NB4 (cell line): ENCODE measurements at regions not wholly inside any gene's neighbourhood (a gene's known extent, or its start where the extent isn't known, plus 50 kb on each side); places are given as distances from the start of the nearest gene placed in this dataset.

Source experiments
- DNase-seq: peaks from one replicate; pipeline ENCODE4 v3.0.0; 2010; ENCODE audit warnings: low read depth
- H3K4me3 ChIP-seq: one replicate; pipeline ENCODE4 v1.5.1; 2011; ENCODE audit warnings: mild to moderate bottlenecking, low read depth, low read length, moderate library complexity
- MYC ChIP-seq: IDR thresholded peaks from 2 replicates; pipeline ENCODE4 v1.6.1; 2011; ENCODE audit warnings: low read depth, low read length
- POLR2A ChIP-seq: IDR thresholded peaks from 2 replicates; pipeline ENCODE4 v1.6.1; 2011; ENCODE audit warnings: mild to moderate bottlenecking; ENCODE audit not compliant: insufficient read length; ENCODE audit errors: extremely low read depth
- TF ChIP-seq, protein P1 (sequence below): IDR thresholded peaks from one replicate; pipeline ENCODE4 v1.5.1; 2012; ENCODE audit warnings: low read depth, low read length
- TF ChIP-seq, protein P2 (sequence below): IDR thresholded peaks from 2 replicates; pipeline ENCODE4 v1.6.1; 2011; ENCODE audit warnings: low read depth, low read length

DNA sequence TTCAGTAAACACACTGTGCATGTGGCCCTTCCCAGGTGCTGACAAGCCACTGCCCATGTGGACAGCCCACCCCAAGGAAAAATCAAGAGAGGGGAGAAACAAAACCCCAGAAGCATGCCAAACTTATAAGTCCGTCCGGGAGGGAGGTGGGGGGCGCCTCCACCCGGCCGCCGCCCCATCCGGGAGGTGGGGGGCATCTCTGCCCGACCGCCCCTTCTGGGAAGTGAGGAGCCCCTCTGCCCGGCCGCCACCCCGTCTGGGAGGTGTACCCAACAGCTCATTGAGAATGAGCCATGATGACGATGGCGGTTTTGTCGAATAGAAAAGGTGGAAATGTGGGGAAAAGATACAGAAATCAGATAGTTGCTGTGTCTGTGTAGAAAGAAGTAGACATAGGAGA is 53.8 kb upstream of the C2CD4B start:
- no peak overlapping the region for H3K4me3 ChIP-seq
- DNase-seq, result no peak
- no peak for TF ChIP-seq MYC
- TF ChIP-seq POLR2A, result no peak
- TF ChIP-seq, protein P1, sequence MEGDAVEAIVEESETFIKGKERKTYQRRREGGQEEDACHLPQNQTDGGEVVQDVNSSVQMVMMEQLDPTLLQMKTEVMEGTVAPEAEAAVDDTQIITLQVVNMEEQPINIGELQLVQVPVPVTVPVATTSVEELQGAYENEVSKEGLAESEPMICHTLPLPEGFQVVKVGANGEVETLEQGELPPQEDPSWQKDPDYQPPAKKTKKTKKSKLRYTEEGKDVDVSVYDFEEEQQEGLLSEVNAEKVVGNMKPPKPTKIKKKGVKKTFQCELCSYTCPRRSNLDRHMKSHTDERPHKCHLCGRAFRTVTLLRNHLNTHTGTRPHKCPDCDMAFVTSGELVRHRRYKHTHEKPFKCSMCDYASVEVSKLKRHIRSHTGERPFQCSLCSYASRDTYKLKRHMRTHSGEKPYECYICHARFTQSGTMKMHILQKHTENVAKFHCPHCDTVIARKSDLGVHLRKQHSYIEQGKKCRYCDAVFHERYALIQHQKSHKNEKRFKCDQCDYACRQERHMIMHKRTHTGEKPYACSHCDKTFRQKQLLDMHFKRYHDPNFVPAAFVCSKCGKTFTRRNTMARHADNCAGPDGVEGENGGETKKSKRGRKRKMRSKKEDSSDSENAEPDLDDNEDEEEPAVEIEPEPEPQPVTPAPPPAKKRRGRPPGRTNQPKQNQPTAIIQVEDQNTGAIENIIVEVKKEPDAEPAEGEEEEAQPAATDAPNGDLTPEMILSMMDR, result no peak
- TF ChIP-seq, protein P2, sequence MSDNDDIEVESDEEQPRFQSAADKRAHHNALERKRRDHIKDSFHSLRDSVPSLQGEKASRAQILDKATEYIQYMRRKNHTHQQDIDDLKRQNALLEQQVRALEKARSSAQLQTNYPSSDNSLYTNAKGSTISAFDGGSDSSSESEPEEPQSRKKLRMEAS, result no peak

DNA sequence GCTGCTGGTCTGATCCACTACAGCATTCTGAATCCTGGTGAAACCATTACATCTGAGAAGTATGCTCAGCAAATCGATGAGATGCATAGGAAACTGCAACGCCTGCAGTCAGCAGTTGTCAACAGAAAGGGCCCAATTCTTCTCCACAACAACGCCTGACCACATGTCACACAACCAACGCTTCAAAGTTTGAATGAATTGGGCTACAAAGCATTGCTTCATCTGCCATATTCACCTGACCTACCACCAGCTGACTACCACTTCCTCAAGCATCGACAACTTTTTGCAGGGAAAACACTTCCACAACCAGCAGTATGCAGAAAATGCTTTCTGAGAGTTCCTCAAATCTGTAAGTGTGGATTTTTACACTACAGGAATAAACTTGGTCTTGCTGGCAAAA is 54.7 kb upstream of the C2CD4B start:
- no peak overlapping the region for H3K4me3 ChIP-seq
- TF ChIP-seq, protein P2, result no peak
- TF ChIP-seq MYC (no peak), POLR2A (no peak)
- no peak for DNase-seq

DNA sequence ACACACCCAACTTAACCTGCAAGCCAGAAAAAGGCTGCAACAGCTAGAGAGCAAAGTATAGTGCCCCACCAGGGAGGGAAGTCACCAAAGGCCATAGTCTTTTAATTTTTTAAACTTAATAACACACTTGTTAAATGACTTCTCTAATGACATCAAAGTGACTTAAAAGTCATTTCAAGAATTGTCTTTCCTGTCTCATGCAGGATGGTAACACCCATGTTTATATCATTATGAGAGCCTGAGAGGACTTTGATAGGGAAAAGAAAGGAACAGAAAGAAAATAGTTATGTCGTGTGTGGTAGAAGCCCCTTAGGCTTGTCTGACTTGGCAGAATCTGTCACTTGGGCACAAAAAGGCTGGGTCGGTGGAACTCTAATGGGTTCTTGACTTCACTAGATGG is 57.9 kb upstream of the C2CD4B start:
- TF ChIP-seq, protein P2, result no peak
- TF ChIP-seq, protein P1, result no peak
- TF ChIP-seq MYC (no peak), POLR2A (no peak)

DNA sequence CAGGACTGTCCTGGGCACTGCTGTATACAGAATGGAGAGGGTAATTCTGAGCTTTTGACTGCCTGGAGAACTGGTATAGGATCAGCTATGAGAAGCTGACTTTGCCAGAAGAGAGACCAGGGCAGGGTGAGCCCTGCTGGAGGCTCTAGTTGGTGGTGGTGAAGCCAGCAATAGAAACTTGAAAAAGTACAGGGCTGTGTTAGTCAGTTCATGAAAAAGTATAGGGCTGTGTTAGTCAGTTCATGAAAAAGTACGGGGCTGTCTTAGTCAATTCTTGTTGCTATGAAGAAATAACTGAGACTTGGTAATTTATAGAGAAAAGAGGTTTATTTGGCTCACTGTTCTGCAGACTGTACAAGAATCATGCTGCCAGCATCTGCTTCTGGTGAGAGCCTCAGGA is 63.5 kb upstream of the C2CD4B start:
- TF ChIP-seq, protein P2, result no peak
- TF ChIP-seq, protein P1, result no peak
- TF ChIP-seq MYC, result no peak
- TF ChIP-seq POLR2A, result no peak
- H3K4me3 ChIP-seq, result no peak overlapping the region
- DNase-seq, result no peak

More for the DNA sequence above, 57.9 kb upstream of the C2CD4B start:
- DNase-seq, result no peak
- H3K4me3 ChIP-seq, result no peak overlapping the region

DNA sequence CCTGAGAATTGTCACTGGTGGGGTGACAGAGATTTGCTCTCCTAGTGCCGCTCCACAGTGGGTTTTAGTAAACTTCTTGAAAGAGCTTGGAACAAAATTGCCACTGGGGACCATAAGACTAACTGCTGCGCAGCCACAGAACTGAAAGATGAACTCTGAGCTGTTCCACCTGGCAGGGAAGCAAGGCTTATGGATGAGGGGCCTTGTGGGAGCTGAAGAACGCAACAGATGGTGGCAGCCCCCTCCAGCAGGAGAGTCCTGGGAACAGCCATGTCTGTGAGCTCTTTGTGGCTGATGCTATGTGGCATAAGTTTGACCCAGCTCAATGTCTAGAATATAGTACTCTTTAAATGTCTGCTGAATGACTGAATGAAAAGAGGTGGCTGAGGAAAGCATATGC is 66.8 kb upstream of the C2CD4B start:
- TF ChIP-seq, protein P1, result no peak
- TF ChIP-seq POLR2A (no peak), MYC (no peak)
- TF ChIP-seq, protein P2, result no peak
- no peak overlapping the region for H3K4me3 ChIP-seq
- no peak for DNase-seq

DNA sequence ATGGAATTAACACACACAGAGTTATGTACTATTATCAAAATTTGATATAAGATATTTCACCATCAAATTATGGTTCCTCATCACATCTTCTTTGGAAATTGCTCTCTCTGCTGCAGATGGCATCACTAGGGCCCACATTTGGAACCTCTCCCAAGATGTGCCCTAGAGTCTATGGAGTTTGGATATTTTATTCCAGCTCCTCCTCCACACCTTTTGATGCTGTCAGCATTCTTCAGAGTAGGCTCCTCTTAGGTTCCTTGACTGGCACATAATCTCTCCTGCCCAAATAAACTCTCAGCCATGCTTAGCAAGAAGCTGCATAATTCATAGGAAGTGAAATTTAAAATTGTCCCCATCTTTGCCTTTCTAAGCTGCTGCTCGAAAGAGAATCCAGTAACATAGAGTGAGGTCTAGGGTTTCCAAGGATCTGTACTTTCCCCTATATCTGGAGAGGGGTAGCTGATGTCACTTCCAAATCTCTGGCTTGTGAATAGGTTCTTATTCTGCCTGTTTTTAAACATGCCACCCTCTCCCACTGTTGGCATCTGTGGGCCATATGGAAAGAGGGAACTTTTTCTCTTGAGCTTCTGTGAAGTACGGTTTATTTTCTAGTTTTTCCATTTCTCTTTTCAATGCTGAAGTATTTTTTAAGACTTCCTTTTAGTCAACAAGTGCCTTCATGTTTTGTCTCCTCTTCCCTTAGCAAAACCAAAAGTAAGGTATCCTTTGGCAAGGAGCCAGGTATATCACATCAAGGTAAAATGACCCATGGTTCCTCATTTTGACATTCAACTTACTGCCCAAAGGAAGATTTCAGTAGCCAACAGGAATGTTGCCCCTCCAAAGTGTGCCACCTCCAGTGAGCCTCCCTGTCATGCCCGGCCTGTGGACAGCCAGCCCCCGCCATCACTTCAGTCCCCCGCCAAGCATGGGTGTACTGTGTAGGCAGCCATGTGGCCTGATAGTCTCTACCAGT is 75.3 kb upstream of the C2CD4B start:
- DNase-seq, result no peak
- H3K4me3 ChIP-seq, result no peak overlapping the region
- TF ChIP-seq, protein P1, result no peak
- TF ChIP-seq POLR2A (no peak), MYC (no peak)
- TF ChIP-seq, protein P2, result no peak
